NCI-H1105 (cell line): ENCODE measurements at regions not wholly inside any gene's neighbourhood (a gene's known extent, or its start where the extent isn't known, plus 50 kb on each side); places are given as distances from the start of the nearest gene placed in this dataset.
"Not testable (repeated sequence)": the region's sequence is repeated elsewhere in the genome, so short reads cannot be mapped to it uniquely, and the experiment has no call there.

Source experiments
- DNase-seq: peaks from one replicate; lab custom pipeline; 2025; lab: John Stamatoyannopoulos, UW

DNA sequence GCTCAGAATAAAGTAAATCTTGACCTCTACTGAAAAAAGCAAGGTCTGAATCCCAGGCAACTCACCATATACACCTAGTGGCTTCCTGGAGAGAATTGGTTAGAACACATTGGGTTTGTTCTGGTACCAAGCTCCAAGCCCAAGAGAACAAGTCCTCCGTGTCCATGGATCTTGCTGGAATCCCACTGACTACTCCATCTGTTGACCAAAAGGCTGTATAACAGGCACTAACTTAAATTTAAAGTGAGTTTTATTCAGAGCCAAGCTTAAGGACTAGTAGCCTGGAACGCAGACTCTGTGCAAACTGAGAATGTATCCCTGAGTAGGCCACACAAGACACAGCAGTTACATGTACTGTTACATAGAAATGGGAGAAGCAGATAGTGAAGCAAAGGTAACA, 342.1 kb upstream of the LRRC3B start:
- no peak for DNase-seq

DNA sequence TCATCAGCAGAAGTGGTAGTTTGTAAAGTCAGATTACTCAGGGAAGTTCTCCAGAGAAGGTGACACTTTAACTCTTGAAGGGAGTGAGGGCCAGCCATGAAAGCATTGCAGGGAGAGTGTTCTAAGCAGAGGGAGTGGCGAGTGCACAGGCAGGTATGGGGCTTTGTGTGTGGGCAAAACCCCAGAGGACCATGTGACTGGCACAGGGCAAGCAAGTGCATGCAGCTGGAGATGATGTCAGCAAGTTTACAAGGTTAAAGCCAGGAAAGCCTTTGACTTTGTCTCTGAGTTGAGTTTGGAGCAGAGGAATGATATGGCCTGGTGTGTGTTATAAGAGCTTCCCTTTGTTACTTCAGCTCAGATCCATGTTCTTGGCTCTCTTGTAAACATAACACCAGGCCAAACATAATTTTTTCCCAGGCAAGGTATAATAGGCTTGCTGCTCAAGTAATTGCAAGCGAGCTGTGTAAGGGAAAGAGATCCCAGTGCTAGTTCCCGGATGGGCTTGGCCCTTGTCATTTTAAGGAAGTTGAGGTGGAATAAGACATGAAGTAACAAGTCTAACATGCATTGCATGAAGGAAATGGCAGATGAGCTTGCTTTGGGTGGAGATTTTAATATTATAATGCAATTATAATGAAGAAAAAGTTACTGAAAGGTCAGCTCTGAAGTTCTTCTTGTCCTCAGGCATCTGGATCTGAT, 341.1 kb upstream of the LRRC3B start:
- DNase-seq, result no peak

DNA sequence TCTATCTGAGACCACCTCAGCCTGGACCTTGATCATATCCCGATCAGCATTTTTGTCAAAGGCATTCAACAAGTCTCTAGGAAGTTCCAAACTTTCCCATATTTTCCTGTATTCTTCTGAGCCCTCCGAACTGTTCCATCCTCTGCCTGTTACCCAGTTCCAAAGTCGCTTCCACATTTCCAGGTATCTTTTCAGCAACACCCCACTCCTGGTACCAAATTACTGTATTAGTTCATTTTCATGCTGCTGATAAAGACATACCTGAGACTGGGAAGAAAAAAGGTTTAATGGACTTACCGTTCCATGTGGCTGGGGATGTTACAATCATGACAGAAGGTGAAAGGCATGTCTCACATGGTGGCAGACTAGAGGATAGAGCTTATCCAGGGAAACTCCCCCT, 338.1 kb upstream of the LRRC3B start:
- not testable (repeated sequence) for DNase-seq

DNA sequence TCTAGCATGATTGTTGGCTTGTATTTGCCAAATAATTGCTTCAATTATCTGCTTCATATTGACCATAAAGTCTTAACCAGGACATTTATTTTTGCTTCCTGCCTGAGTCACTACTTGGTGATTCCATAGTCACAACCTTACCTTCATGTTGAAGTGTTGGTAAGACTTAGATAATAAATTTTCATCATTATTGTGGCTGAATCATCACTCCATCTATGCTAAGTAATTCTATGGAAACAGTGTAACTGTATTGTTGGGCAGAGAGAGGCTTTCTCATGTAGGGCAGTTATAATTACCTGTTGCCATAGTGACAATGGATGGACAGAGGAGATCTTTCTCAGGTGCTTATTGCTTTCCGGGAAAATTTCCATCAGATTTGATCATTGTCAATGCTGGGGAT, 330.7 kb upstream of the LRRC3B start:
- no peak for DNase-seq

DNA sequence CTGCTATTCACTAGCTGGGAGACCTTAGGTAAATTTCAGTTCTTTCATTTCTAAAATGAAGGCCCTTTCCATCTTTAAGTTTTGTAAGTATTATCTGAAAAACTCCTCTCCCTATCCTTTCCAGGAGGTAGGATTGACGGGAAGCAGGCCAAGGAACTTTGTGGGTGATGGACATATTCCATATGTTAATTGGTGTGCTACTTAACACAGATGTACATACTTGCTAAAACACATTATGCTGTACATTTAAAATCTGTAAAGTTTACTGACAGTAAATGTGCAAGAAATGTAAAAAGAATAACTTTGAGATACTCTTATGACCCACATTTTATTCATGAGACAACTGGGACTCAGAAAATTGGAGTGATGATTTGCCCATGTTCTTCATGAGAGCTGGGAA, 329.8 kb upstream of the LRRC3B start:
- DNase-seq, result no peak

DNA sequence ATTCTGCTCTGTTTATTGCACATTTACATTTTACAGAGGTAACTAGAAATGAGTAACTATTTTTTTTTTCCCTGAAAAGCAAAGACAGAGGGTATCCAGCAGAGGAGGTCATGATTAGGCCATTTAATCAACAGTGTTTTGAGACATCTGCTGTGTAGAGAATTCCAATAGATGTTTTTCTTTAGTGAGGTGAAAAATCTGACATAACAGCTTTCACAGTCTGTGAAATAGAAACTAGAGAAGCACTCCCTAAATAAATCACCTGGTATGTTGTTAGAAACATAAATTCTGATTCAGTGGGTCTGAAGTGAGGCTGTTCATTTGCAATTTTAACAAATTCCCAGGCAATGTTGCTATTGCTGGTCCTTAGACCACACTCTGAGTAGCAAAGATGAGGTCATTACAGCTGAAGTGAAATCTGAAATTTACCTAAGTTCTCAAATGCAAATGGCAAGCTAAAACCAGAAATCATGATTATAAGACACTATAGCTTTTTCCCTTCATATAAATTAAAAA, 329.2 kb upstream of the LRRC3B start:
- no peak for DNase-seq

DNA sequence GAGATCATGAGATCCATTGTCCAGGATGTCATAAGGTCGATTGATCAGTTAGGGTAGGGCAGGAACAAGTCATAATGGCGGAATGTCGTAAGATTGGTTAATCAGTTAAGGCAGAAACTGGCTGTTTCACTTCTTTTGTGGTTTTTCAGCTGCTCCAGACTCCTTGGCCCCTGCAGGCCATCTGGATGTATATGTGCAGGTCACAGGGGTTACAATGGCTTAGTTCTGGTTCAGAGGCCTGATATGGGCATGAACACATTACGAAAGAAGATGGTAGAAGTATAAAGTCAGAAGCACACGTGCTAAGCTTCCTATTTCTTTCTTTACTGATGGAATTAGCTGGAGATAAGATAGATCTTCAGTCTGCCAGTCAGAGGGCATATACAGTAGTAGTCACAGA, 315.4 kb upstream of the LRRC3B start:
- no peak for DNase-seq

DNA sequence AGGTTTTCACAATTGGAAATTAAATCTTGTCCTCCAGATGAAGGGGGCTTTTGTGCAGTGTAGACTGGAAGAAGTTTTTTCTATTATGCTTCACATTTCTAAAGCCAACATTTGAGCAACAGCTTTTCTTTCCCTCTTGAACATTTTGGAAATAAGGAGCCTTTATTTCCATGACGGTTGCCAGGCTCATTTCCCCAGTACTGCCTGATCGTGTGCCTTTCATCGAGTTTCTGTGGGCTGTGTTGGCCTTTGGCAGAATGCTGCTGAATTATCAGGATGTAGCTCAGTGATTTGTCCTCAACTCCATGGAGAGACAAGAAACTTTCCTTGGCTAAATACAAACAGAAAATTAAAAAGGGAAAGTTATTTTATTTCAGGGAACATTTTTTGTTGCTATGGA, 314.8 kb upstream of the LRRC3B start:
- DNase-seq, result no peak

DNA sequence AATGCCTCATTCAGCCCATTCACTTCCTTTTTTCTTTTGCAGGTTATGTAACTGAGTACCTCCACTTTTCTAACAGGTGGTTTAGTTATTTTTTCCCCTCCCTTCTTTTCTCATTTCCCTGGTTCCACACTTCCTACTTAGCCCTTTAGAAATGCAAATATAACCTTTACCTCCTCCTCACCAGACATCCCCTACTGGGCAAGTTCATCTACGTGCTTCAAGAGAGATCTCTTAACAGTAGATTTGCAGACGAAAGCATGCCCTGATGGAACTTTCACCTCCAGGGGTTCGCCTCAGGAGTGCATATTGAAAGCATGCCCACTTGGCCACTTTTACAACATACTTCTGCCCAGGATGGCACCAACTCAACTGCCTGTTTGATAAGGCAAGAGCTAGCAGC, 314.1 kb upstream of the LRRC3B start:
- no peak for DNase-seq

DNA sequence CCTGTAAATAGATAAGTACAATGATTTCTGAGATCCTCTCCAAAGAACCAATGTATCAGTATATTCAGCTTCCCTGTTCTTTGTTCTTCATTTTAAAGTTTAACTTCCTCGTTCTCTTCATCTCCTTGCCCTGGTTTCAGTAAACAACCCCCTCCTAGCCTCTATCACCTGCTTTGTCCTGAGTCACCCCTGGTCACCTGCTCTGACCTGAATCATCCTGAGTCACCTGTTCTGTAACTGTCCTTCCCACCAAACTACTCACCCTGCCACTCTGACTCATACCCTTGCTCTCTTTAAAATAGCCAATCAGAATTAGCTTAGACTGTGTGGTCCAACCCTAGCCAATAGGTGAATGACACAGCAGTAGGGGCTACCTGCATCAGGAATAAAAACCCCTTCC, 313.0 kb upstream of the LRRC3B start:
- not testable (repeated sequence) for DNase-seq

DNA sequence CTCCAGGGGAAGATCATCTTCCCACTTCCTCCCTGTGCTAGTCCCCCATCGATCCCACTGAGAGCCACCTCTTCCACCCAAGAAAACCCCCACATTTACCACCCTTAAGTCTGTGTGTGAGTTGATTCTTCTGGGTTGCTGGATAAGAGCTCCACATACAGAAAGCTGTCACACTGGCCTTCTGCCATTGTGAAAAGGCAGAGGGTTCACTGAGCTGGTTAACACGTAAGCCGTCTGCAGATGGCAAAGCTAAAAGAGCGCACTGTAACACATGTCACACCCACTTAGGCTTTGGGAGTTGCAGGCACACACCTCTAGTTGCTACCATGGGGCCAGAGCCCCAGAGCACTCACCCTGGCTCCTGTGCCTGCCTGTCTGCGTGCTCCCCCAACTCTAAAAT, 309.8 kb upstream of the LRRC3B start:
- DNase-seq, result no peak

DNA sequence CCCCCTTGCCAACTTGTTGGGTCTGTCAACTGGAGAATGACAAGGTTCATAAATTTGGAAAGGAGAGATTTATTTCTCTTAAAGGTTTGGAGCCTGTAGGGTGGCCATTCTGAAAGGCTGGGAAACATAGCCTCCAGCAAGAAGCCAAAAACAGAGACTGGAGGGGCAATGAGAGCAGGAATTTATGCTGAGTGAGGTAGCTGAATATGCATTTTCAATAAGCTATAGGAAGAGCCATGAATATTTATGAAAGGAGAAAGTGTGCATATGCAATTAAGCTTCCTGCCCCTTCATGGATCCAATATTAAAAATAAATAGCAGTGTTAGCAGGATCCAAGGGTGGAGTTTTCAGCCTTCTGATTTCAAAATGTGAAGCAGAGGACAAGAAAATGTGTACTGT, 306.1 kb upstream of the LRRC3B start:
- DNase-seq, result no peak

DNA sequence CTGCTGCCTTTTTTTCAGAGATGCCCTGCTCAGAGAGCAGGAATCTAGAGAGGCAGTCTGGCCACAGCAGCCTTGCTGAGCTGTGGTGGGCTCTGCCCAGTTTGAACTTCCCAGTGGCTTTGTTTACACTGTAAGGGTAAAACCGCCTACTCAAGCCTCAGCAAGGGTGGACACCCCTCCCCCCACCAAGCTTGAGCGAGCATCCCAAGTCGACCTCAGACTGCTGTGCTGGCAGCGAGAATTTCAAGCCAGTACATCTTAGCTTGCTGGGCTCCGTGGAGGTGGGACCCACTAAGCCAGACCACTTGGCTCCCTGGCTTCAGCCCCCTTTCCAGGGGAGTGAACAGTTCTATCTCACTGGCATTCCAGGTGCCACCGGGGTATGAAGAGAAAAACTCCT, 298.8 kb upstream of the LRRC3B start:
- not testable (repeated sequence) for DNase-seq

DNA sequence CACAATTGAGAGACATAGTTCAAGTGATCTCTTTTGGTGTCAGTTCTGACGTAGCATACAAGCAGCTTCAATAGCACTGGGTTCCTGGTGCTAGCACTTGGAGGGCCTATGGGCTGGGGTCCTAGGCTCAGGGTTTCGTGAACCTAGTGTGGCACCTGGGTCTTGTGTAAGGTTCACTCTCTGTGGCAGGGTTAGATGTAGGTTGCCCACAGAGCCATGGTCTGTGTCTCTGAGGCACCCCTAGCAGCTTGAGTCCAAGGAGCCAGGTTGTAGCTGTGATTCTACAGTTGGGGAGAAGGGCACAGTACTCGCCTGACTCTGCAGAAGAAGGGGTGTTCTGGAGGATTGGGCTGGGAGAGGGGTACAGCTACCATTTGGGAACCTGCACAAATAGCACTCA, 282.6 kb upstream of the LRRC3B start:
- no peak for DNase-seq

DNA sequence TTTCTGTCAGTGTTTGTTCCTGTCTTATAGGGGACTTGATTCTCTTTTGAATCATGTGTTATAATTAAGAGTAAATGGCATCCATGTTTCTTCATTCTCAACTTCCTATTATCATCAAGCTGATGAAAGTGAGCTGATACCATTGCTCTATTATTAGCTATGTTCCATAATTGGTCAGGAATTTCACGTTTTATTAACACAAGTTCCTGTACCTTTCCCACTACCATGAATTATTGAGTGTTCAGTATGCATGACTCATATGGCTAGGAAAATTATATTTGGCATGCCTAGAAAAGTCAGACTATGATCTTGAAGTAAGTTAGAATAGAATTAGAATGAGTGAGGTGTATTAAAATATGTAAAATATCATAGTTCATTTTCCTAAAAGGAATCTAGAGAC, 278.9 kb upstream of the LRRC3B start:
- DNase-seq, result no peak

DNA sequence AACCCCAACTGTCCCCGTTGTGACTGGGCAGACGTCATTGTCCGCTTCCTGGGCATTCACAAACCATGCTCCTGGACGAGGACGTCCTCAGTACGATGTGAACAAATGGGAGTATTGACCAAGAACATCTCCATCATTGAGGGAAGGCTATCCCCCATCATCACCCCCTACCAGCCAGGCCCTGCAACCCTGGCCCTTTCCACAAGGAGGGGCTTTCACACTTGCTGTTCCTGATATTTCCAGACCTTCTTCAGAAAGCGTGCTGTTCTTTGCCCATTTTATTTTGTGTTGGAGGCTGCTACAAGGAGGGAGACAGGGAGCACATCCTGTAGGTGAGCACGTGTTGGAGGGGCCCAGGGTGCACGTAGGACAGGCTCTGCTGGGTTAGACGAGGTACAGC, 277.0 kb upstream of the LRRC3B start:
- no peak for DNase-seq

DNA sequence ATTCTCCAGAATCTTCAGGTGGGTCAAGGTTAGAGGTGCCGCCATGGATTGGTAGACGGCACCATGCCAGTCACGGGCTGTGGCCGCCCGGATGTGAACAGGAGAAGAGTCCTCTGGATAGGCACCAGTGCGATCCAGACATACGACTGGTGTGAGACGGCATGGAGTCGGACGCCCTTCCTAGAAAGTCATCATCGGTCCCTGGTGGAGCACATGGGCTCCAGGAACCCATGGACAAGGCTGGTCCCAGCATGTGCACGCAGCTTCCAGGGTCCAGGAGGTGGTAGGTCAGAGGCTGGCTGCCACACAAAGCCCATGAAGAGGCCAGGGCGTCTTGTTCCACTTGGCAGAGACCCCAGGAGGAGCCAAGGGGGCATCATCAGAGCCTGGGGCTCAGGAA, 276.1 kb upstream of the LRRC3B start:
- no peak for DNase-seq

DNA sequence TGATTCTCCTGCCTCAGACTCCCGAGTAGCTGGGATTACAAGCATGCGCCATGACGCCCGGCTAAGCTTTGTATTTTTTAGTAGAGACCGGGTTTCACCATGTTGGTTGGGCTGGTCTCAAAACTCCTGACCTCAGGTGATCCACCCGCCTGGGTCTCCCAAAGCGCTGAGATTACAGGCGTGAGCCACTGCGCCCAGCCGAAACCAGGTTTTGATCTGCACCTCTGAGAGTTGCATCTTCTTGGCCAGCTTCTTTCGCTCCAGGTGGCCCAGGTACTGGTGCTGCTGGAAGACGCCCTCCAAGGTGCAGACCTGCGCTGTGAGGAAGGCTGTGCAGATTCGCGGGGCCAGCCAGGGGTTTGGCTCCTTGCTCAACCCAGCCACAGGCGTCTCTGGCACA, 275.4 kb upstream of the LRRC3B start:
- DNase-seq, result no peak

DNA sequence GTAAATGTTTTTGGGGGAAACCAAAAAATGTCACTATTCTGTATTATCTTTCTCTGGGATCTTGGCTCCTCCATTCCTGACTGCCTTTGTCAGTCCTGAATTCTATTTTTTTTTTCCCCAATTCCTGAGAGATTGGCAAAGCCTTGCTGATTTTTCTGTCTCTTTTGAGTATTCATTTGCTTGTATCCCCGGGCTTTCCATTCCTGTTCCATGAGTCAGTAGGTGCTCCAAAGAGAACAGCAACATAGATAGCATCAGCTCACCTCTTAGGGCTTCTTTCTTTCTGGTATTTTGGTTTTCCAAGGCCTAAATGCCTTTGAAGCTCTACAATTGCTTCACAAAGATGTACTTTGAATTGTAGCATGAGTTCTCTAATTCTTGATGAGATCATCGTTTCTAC, 271.7 kb upstream of the LRRC3B start:
- no peak for DNase-seq

DNA sequence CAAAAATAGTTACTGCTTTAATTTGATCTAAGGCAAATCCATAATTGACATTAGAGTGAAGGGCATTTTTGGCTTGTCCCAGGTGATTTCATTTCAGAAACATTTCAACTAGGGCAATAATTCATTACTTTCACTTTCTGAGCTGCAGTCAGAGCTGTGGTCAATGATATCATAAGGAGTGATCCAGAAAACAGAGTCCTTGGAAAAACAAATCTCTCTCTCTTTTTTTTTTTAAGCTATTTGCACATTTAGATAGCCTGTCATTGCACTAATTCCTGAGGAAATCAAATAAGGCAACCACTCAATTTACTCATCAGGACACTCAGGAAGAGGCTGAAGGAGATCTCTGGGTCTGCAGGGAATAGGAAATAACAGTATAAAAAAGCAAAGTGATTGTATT, 269.5 kb upstream of the LRRC3B start:
- DNase-seq, result no peak

DNA sequence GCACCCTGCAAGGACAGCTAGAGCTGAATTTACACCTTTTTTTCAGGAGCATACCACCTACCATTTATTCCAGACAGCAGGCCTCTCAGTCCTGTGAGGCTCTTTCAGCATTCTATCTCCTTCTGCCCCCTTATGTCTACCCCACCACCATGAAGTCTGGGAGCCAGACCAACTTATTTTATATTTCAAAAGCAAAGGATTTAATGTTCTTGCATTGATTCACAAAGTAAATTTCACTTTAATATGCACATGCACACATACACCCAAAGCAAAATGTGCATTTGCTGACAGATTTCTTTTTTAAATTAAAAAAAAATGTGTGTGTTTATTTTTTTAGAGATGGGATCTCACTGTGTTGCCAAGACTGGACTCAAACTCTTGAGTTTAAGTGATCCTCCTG, 264.2 kb upstream of the LRRC3B start:
- DNase-seq, result no peak

DNA sequence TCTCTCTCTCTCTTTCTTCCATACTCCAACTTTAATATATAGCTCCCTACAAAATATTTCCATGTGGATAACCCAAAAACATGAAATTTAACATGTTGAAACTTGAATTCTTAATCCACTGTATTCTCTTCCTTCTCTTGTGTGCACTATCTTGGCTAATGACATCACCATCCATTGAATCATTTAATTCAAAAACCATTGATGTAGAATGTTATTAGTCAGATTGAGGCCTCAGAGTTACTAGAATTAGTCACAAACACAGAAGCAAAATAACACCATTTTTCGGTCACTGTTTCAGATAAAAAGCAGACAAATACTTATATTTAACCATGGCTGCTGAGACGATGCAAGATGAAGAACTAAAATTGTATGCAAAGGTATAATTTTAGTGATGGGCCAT, 256.9 kb upstream of the LRRC3B start:
- no peak for DNase-seq

DNA sequence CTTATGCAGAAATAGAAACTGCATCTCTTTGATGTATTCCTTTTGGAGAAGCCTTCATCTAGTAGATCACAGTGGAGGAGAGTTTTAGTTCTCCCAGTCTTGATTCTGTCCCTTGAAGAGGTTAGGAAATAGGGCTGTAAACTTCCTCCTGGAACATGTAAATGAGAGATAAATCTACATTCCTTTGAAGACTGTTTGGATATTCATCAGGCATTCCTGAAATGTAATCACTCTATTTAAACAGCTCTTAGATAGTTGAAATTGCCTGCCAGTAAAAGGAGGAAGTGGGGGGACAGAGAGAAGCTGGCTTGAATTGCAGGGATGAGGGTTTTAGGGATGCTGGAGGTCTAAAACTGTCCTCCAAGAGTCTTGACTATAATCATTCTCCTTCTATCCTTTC, 254.3 kb upstream of the LRRC3B start:
- DNase-seq, result no peak

DNA sequence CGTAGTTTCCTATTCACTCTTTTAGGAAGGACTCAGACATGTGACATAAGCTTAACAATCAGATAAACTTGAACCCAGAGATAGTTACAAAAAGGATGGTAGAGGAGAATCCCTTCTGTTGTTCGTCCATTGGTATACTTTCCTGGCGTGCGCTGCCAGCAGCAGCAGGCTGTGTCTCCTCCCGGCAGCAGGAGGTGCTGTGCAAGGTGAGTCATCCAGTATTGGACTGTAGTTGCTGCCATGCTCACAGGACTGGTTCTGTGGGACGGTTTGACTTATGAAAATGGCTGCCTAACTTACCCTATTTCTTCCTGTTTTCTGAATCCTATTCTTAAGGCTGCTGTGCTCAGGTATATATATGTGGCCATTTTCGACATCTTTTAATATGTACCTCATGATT, 253.4 kb upstream of the LRRC3B start:
- DNase-seq, result no peak
